ENCODE measurements at regions not wholly inside any gene's neighbourhood (a gene's known extent, or its start where the extent isn't known, plus 50 kb on each side); places are given as distances from the start of the nearest gene placed in this dataset.

GRCh38 chr1:224486801-224487583, 52.4 kb upstream of the WDR26 start:
- TF ChIP-seq POLR2A (IDR thresholded peaks at IDR 0.05; ENCODE audit: low read depth, low read length) = no peak
- TF ChIP-seq POLR2AphosphoS5 (IDR thresholded peaks at IDR 0.05; ENCODE audit: low read depth, low read length) = no peak
- TF ChIP-seq TAF1 (IDR thresholded peaks at IDR 0.05; ENCODE audit: low read depth, low read length) = no peak
- peak; percentile 52; the same call in 1 of the 2 replicates for TF ChIP-seq SPI1 (IDR thresholded peaks at IDR 0.05; ENCODE audit: low read depth, low read length)
